Testis (tissue), 2 donors: ENCODE measurements at regions not wholly inside any gene's neighbourhood (a gene's known extent, or its start where the extent isn't known, plus 50 kb on each side); places are given as distances from the start of the nearest gene placed in this dataset.

ENCODE experiments used
- DNase-seq: peaks from one replicate; pipeline ENCODE4 v3.0.0-alpha.2; 2019
- H3K27ac ChIP-seq, 2 donors: fragments of 200-600 bp; sonication (generic); one replicate each; pipeline ENCODE4 v1.5.1; 2019
- H3K27me3 ChIP-seq: fragments of 200-600 bp; sonication (generic); one replicate; pipeline ENCODE4 v1.5.1; 2019
- H3K36me3 ChIP-seq: fragments of 200-600 bp; sonication (generic); one replicate; pipeline ENCODE4 v1.5.1; 2017; ENCODE audit warnings: low read depth; ENCODE audit errors: missing control alignments
- H3K4me1 ChIP-seq: fragments of 200-600 bp; sonication (generic); one replicate; pipeline ENCODE4 v1.5.1; 2019
- H3K4me3 ChIP-seq, 2 donors: fragments of 200-600 bp; sonication (generic); one replicate each; pipeline ENCODE4 v1.5.1; 2017 to 2019
- H3K9me3 ChIP-seq: fragments of 200-600 bp; sonication (generic); one replicate; pipeline ENCODE4 v1.5.1; 2017
- POLR2A ChIP-seq: fragments of 450-650 bp; IDR thresholded peaks from one replicate; pipeline ENCODE4 v1.6.1; 2017; ENCODE audit warnings: antibody characterized with exemption, mild to moderate bottlenecking, moderate library complexity
- WGBS, 2 donors: methylation state at CpG; one replicate each; pipeline ENCODE4 v1.1.5; 2018; 5-methylcytosine and 5-hydroxymethylcytosine counted together
- intact Hi-C: fragments of 100-400 bp; cut with DNase I; formaldehyde crosslinking; loops from one replicate; pipeline ENCODE4 v1.15.1; 2023; ENCODE audit warnings: low total_unique reads
- TF ChIP-seq, protein P1 (sequence below), 3 experiments: fragments of 450-650 bp in 2 of 3; fragments of 200-600 bp in 1 of 3; sonication (generic) in 1 of 3; IDR thresholded peaks; one replicate each; pipeline ENCODE4 v1.5.1; 2016 to 2019; ENCODE audit warnings: antibody characterized with exemption in 3 of 3, mild to moderate bottlenecking in 2 of 3, moderate library complexity in 1 of 3

DNA sequence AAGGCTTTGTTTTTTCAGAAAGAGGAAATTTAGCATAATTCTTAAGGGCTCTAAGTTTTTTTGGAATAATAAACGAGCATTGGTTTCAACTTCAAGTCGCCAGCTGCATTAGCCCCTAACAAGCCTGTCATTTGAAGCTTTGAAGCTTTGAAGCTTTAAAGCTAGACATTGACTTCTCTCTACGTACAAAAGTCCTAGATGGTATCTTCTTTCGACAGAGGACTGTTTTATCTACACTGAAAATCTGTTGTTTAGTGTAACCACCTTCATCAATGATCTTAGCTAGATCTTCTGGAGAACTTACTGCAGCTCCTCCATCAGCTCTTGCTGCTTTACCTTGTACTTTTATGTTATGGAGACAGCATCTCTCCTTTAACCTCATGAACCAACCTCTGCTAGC is 79.6 kb upstream of the TMEM72 start:
- intact Hi-C loops, result no loop called here
- TF ChIP-seq, protein P1, sequence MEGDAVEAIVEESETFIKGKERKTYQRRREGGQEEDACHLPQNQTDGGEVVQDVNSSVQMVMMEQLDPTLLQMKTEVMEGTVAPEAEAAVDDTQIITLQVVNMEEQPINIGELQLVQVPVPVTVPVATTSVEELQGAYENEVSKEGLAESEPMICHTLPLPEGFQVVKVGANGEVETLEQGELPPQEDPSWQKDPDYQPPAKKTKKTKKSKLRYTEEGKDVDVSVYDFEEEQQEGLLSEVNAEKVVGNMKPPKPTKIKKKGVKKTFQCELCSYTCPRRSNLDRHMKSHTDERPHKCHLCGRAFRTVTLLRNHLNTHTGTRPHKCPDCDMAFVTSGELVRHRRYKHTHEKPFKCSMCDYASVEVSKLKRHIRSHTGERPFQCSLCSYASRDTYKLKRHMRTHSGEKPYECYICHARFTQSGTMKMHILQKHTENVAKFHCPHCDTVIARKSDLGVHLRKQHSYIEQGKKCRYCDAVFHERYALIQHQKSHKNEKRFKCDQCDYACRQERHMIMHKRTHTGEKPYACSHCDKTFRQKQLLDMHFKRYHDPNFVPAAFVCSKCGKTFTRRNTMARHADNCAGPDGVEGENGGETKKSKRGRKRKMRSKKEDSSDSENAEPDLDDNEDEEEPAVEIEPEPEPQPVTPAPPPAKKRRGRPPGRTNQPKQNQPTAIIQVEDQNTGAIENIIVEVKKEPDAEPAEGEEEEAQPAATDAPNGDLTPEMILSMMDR (IDR thresholded peaks at IDR 0.05), result no peak
- no peak for TF ChIP-seq POLR2A
- Histone ChIP-seq H3K27me3 (no peaks in the 10 kb centered on the region), H3K36me3 (no peaks in the 10 kb centered on the region), H3K4me3 (no peak overlapping the region), H3K27ac (no peak overlapping the region), H3K4me1 (no peaks in the 10 kb centered on the region), H3K9me3 (no peaks in the 10 kb centered on the region)
- DNase-seq, result no peak
- 80 to 85% methylated on average over 4 of the region's 4 CpGs for WGBS, 2 donors

DNA sequence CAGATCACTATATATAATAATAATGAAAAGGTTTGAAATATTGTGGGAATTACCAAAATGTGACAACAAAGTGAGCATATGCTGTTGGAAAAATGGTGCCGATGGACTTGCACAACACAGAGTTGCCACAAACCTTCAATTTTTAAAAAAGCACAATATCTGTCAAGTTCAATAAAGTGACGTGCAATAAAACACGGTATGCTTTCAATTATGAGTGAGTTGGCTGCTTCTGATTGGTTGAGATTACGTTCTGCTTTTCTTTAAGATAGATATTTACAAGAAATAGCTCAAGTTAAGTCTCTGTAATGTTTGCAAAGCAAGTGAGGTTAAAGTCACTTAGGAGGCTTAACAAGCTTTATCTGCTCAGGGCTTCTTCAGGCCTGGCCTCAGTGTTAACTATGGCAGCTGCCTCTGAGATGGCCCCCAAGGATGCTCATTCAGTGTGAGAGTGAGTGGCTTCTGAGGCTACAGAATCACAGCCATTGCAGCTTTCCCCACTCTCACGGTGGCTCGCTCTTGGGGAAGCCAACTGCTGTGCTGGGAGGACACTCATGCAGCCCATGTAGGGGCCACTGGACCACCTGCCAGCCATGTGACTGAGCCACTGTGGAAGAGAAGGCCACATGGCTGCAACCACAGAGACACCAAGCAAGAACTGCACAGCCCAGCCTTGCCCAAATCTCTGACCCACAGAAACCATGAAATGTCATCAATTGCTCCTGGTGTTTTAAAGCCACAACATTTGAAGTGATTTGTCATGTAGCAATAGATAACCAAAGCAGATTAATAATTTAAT is 78.3 kb upstream of the TMEM72 start:
- no peak overlapping the region for H3K4me3 ChIP-seq
- H3K9me3 ChIP-seq, result no peaks in the 10 kb centered on the region
- 93 to 99% methylated on average over 4 to 6 of the region's 6 CpGs for WGBS, 2 donors
- H3K27me3 ChIP-seq, result no peaks in the 10 kb centered on the region
- no peak for DNase-seq
- no peaks in the 10 kb centered on the region for H3K4me1 ChIP-seq
- no peaks in the 10 kb centered on the region for H3K36me3 ChIP-seq
- no peak overlapping the region for H3K27ac ChIP-seq
- intact Hi-C loops, result no loop called here
- TF ChIP-seq, protein P1 (IDR thresholded peaks at IDR 0.05), result no peak
- no peak for TF ChIP-seq POLR2A

DNA sequence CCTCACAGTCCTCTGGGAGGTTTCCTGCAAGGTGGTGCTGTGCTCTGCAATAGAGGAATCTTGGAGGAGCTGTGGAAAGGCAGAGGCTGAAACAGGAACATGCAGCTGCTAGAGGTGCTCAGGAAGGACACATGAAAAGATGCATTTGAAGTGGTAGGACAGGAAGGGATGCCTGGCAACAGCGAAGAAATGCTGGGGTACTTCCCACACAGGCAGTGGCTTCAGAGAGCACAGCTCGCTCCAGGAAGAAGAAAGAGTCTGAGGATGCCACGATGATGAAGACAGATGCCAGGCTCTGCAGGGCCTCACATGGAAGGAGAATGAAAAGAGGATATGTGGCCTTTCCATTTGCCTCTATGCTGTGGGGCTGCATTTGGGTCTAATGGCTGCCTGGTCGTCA is 77.0 kb upstream of the TMEM72 start:
- WGBS, 2 donors, result 79 to 92% methylated on average over 4 of the region's 4 CpGs
- no peak for DNase-seq
- H3K36me3 ChIP-seq, result no peaks in the 10 kb centered on the region

DNA sequence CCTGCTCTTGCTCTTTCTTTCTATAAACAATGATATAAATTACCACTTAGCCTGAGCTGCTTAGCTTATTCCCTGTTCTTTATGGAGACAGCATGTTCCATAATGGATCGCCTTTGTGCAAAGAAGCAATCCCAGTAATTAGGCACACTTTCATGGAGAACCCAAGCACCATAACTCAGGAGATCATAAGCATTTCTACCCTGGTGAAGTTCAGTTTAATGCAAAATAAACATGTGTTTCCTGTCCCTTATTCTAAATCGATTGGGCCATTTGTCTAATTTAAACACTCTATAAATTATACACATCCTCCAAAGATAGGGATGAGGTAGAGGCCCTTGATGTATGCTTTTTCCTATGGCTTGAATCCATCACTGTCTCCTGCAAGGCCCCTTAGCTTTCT is 75.8 kb upstream of the TMEM72 start:
- H3K36me3 ChIP-seq, result no peaks in the 10 kb centered on the region
- H3K9me3 ChIP-seq, result no peaks in the 10 kb centered on the region
- H3K4me1 ChIP-seq, result no peaks in the 10 kb centered on the region
- no peaks in the 10 kb centered on the region for H3K27me3 ChIP-seq
- intact Hi-C loops, result no loop called here
- no peak for DNase-seq
- TF ChIP-seq POLR2A, result no peak
- TF ChIP-seq, protein P1 (IDR thresholded peaks at IDR 0.05), result no peak
- 57 to 62% methylated on average over 2 of the region's 2 CpGs for WGBS, 2 donors
- H3K4me3 ChIP-seq, result no peak overlapping the region
- H3K27ac ChIP-seq, result no peak overlapping the region

More for the DNA sequence above, 77.0 kb upstream of the TMEM72 start:
- Histone ChIP-seq H3K27ac (no peak overlapping the region), H3K4me1 (no peaks in the 10 kb centered on the region), H3K27me3 (no peaks in the 10 kb centered on the region), H3K9me3 (no peaks in the 10 kb centered on the region), H3K4me3 (no peak overlapping the region)
- TF ChIP-seq, protein P1 (IDR thresholded peaks at IDR 0.05), result no peak
- TF ChIP-seq POLR2A, result no peak
- intact Hi-C loops, result no loop called here

DNA sequence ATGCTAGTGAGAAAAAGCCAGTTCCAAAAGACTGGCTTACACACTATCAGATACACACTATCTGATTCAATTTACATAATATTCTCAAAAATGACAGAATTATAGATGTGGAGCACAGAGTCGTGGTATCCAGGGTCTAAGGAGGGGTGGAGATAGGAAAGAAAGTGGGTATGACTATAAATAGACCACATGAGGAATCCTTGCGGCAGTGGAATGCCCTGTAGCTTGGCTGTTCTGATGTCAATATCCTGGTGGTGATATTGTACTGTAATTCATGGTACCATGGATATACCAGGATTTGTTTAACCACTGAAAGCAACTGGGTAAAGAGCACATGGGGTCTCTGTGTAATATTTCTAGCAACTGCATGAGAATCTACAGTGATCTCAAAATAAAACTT is 67.7 kb upstream of the TMEM72 start:
- DNase-seq, result no peak
- H3K4me1 ChIP-seq, result no peaks in the 10 kb centered on the region
- H3K27me3 ChIP-seq, result no peaks in the 10 kb centered on the region
- TF ChIP-seq, protein P1 (IDR thresholded peaks at IDR 0.05), result no peak
- no peak for TF ChIP-seq POLR2A
- WGBS, 2 donors, result 86 to 92% methylated on average over 2 of the region's 2 CpGs
- no peak overlapping the region for H3K4me3 ChIP-seq
- intact Hi-C loops, result no loop called here
- H3K36me3 ChIP-seq, result no peaks in the 10 kb centered on the region
- no peak overlapping the region for H3K27ac ChIP-seq
- H3K9me3 ChIP-seq, result no peaks in the 10 kb centered on the region
